CD4-positive, alpha-beta T cell (primary cell): ENCODE measurements at regions not wholly inside any gene's neighbourhood (a gene's known extent, or its start where the extent isn't known, plus 50 kb on each side); places are given as distances from the start of the nearest gene placed in this dataset.

Experiments
- ATAC-seq: fragments of 200-7000 bp; cut with Tn5 transposase; one replicate; pipeline ENCODE4 v1.10.0; 2022; ENCODE audit warnings: mild to moderate bottlenecking; ENCODE audit not compliant: poor library complexity
- CTCF ChIA-PET: fragments of 350-600 bp; sonication (Branson Sonifier 250); formaldehyde crosslinking; loops from one replicate; lab custom pipeline; 2021; ENCODE audit warnings: antibody characterized with exemption, inconsistent platforms; lab: Charles Lee
- POLR2A ChIA-PET: fragments of 350-600 bp; sonication (Branson Sonifier 250); formaldehyde crosslinking; loops from one replicate; lab custom pipeline; 2021; ENCODE audit warnings: antibody characterized with exemption, inconsistent platforms; lab: Charles Lee
- DNase-seq, 14 experiments: peaks; one replicate each; pipeline ENCODE4 v3.0.0-alpha.2; 2013 to 2020; ENCODE audit warnings: mixed read lengths in 2 of 14
- H3K27ac ChIP-seq, 2 donors: one replicate each; pipeline versions ENCODE4 v1.5.1 to v1.7.0; 2013; ENCODE audit warnings: low read length in 2 of 2, low read depth in 1 of 2, mild to moderate bottlenecking in 1 of 2
- H3K27me3 ChIP-seq, 2 experiments: 1 replicate in 1 of 2; 2 replicates in 1 of 2; pipeline versions ENCODE4 v1.6.1 to v1.7.0; 2013; ENCODE audit warnings: low read length in 2 of 2, control low read depth in 1 of 2, mild to moderate bottlenecking in 1 of 2, moderate library complexity in 1 of 2; ENCODE audit not compliant: insufficient read depth in 2 of 2, control insufficient read depth in 1 of 2
- H3K36me3 ChIP-seq: one replicate; pipeline ENCODE4 v1.6.1; 2013; ENCODE audit warnings: low read length, control low read depth; ENCODE audit not compliant: insufficient read depth
- H3K4me1 ChIP-seq: one replicate; pipeline ENCODE4 v1.6.1; 2013; ENCODE audit warnings: low read length, control low read depth; ENCODE audit not compliant: insufficient read depth
- H3K4me3 ChIP-seq: one replicate; pipeline ENCODE4 v1.5.1; 2013; ENCODE audit warnings: mild to moderate bottlenecking, low read length, moderate library complexity
- H3K9me3 ChIP-seq, 2 experiments: 1 replicate in 1 of 2; 2 replicates in 1 of 2; pipeline versions ENCODE4 v1.6.1 to v1.7.0; 2013; ENCODE audit warnings: low read length in 2 of 2, mild to moderate bottlenecking in 2 of 2, control low read depth in 1 of 2, moderate library complexity in 1 of 2; ENCODE audit not compliant: control insufficient read depth in 1 of 2, insufficient read depth in 1 of 2
- H3K27ac Mint-ChIP-seq: one replicate; pipeline ENCODE4 v1.8.0; 2020; ENCODE audit warnings: mixed read lengths
- H3K27me3 Mint-ChIP-seq: one replicate; pipeline ENCODE4 v1.8.0; 2021; ENCODE audit warnings: mixed read lengths
- H3K36me3 Mint-ChIP-seq: one replicate; pipeline ENCODE4 v1.8.0; 2021; ENCODE audit warnings: low read depth, mixed read lengths
- H3K4me1 Mint-ChIP-seq: one replicate; pipeline ENCODE4 v1.8.0; 2021; ENCODE audit warnings: low read depth, mixed read lengths
- H3K4me3 Mint-ChIP-seq: one replicate; pipeline ENCODE4 v1.8.0; 2020; ENCODE audit warnings: mild to moderate bottlenecking, mixed read lengths
- H3K9me3 Mint-ChIP-seq: one replicate; pipeline ENCODE4 v1.8.0; 2020; ENCODE audit warnings: mixed read lengths
- CTCF ChIP-seq: fragments of 200-600 bp; IDR thresholded peaks from one replicate; pipeline ENCODE4 v1.8.0; 2022; ENCODE audit warnings: antibody characterized with exemption, mild to moderate bottlenecking
- intact Hi-C, 2 experiments: fragments of 100-400 bp; cut with DNase I in 1 of 2; cut with micrococcal nuclease in 1 of 2; formaldehyde crosslinking; loops; one replicate each; pipeline versions ENCODE4 v1.15.1 to v1.9.0; 2023 to 2025; cut with DNase I, micrococcal nuclease

- Mint-ChIP-seq H3K4me3 (no peak overlapping the region), H3K9me3 (no peaks in the 10 kb centered on the region), H3K27ac (no peak overlapping the region), H3K27me3 (peaks cover 6% of the 10 kb centered on the region), H3K4me1 (no peaks in the 10 kb centered on the region), H3K36me3 (no peaks in the 10 kb centered on the region)
- Histone ChIP-seq H3K4me1 (no peaks in the 10 kb centered on the region), H3K27me3 (peaks cover 0 to 2% of the 10 kb centered on the region in 2 experiments), H3K27ac (no peak overlapping the region), H3K9me3 (no peaks in the 10 kb centered on the region), H3K4me3 (no peak overlapping the region), H3K36me3 (no peaks in the 10 kb centered on the region)
- ChIA-PET POLR2A (no interaction called here), CTCF (no interaction called here)
- intact Hi-C loops, result loop anchor here in 1 of 2 experiments (10.0 kb wide), 1 partner anchor 227 kb away; no protein-coding TSS in a partner anchor
- TF ChIP-seq CTCF, result no peak
- no peak for ATAC-seq
- DNase-seq, result no peak
These were observed 71.4 kb upstream of the P3H2 start for GRCh38 chr3:190192087-190192486.

GRCh38 chr3:190188197-190188596 is 67.5 kb upstream of the P3H2 start:
- H3K4me1 ChIP-seq, result no peaks in the 10 kb centered on the region
- Mint-ChIP-seq H3K27me3 (no peaks in the 10 kb centered on the region), H3K27ac (no peak overlapping the region), H3K4me1 (no peaks in the 10 kb centered on the region), H3K9me3 (no peaks in the 10 kb centered on the region), H3K4me3 (no peak overlapping the region), H3K36me3 (no peaks in the 10 kb centered on the region)
- intact Hi-C loops, result no loop called here
- TF ChIP-seq CTCF, result no peak
- ChIA-PET POLR2A (no interaction called here), CTCF (no interaction called here)
- no peaks in the 10 kb centered on the region for H3K9me3 ChIP-seq
- peaks cover 0 to 2% of the 10 kb centered on the region in 2 experiments for H3K27me3 ChIP-seq
- no peak overlapping the region for H3K4me3 ChIP-seq
- H3K36me3 ChIP-seq, result no peaks in the 10 kb centered on the region
- no peak overlapping the region for H3K27ac ChIP-seq
- ATAC-seq (no peak), DNase-seq (no peak)

- no peaks in the 10 kb centered on the region for H3K4me1 Mint-ChIP-seq
- ATAC-seq (no peak), DNase-seq (no peak)
- H3K27me3 Mint-ChIP-seq, result no peaks in the 10 kb centered on the region
- no peak for TF ChIP-seq CTCF
- intact Hi-C loops, result no loop called here
- Histone ChIP-seq H3K36me3 (no peaks in the 10 kb centered on the region), H3K9me3 (no peaks in the 10 kb centered on the region), H3K4me1 (no peaks in the 10 kb centered on the region), H3K27me3 (no peaks in the 10 kb centered on the region), H3K27ac (no peak overlapping the region), H3K4me3 (no peak overlapping the region)
- no peaks in the 10 kb centered on the region for H3K9me3 Mint-ChIP-seq
- H3K4me3 Mint-ChIP-seq, result no peak overlapping the region
- H3K27ac Mint-ChIP-seq, result no peak overlapping the region
- POLR2A ChIA-PET, result no interaction called here
- CTCF ChIA-PET, result no interaction called here
- H3K36me3 Mint-ChIP-seq, result no peaks in the 10 kb centered on the region
These were observed 62.4 kb upstream of the P3H2 start for GRCh38 chr3:190183121-190183520.
